RPMI7951 (cell line): ENCODE measurements at regions not wholly inside any gene's neighbourhood (a gene's known extent, or its start where the extent isn't known, plus 50 kb on each side); places are given as distances from the start of the nearest gene placed in this dataset.

Source experiments
- DNase-seq: peaks from one replicate; pipeline ENCODE4 v3.0.0-alpha.2; 2012; ENCODE audit warnings: low read depth

GRCh38 chrX:51437521-51437920, 58.9 kb downstream of the NUDT11 start:
- DNase-seq, result no peak

GRCh38 chrX:51435101-51435500, 61.3 kb downstream of the NUDT11 start:
- DNase-seq, result no peak

- DNase-seq, result no peak
These were observed 74.3 kb downstream of the NUDT11 start for GRCh38 chrX:51421972-51422597.

- DNase-seq, result peak; percentile 37
These were observed 75.8 kb downstream of the NUDT11 start for GRCh38 chrX:51420610-51421009.

- no peak for DNase-seq
These were observed 75.8 kb downstream of the NUDT10 start for GRCh38 chrX:51408462-51408861.

- DNase-seq, result no peak
These were observed 75.1 kb downstream of the NUDT10 start for GRCh38 chrX:51407520-51408409.

GRCh38 chrX:51406688-51407519, 74.3 kb downstream of the NUDT10 start:
- no peak for DNase-seq

GRCh38 chrX:51404445-51404844, 71.8 kb downstream of the NUDT10 start:
- DNase-seq, result no peak

- peak; percentile 0 for DNase-seq
These were observed 63.4 kb downstream of the NUDT10 start for GRCh38 chrX:51395810-51396728.

- no peak for DNase-seq
These were observed 62.8 kb downstream of the NUDT10 start for GRCh38 chrX:51395480-51395809.
